Limb (tissue), 2 donors: ENCODE measurements at regions not wholly inside any gene's neighbourhood (a gene's known extent, or its start where the extent isn't known, plus 50 kb on each side); places are given as distances from the start of the nearest gene placed in this dataset.
"Not testable (repeated sequence)": the region's sequence is repeated elsewhere in the genome, so short reads cannot be mapped to it uniquely, and the experiment has no call there.

ENCODE experiments used
- DNase-seq, 2 donors: peaks; one replicate each; pipeline ENCODE4 v3.0.0-alpha.2; 2016; ENCODE audit errors: extremely low spot score in 2 of 2

GRCh38 chr2:89959729-89960378 lies 1268.4 kb downstream of the RPIA start:
- not testable (repeated sequence) for DNase-seq

- DNase-seq: not testable (repeated sequence)
These were observed 1269.1 kb downstream of the RPIA start for GRCh38 chr2:89960570-89960969.

- DNase-seq: not testable (repeated sequence)
These were observed 1277.1 kb downstream of the RPIA start for GRCh38 chr2:89968567-89968966.

- not testable (repeated sequence) for DNase-seq
These were observed 1277.7 kb downstream of the RPIA start for GRCh38 chr2:89969190-89969589.

GRCh38 chr2:89973849-89974248 lies 1282.4 kb downstream of the RPIA start:
- DNase-seq: not testable (repeated sequence)

GRCh38 chr2:89979826-89980537 lies 1288.5 kb downstream of the RPIA start:
- DNase-seq: not testable (repeated sequence)

GRCh38 chr2:89982246-89982645 lies 1290.8 kb downstream of the RPIA start:
- DNase-seq: not testable (repeated sequence)

GRCh38 chr2:89985650-89986049 lies 1294.2 kb downstream of the RPIA start:
- not testable (repeated sequence) for DNase-seq

- not testable (repeated sequence) for DNase-seq
These were observed 1295.1 kb downstream of the RPIA start for GRCh38 chr2:89986532-89986931.

GRCh38 chr2:89996779-89997178 lies 1305.3 kb downstream of the RPIA start:
- not testable (repeated sequence) for DNase-seq

- not testable (repeated sequence) for DNase-seq
These were observed 1313.1 kb downstream of the RPIA start for GRCh38 chr2:90004553-90004952.

GRCh38 chr2:90010442-90011100 lies 1319.1 kb downstream of the RPIA start:
- not testable (repeated sequence) for DNase-seq

GRCh38 chr2:90011101-90011443 lies 1319.6 kb downstream of the RPIA start:
- DNase-seq: not testable (repeated sequence)

GRCh38 chr2:90019908-90020307 lies 1328.4 kb downstream of the RPIA start:
- not testable (repeated sequence) for DNase-seq

- DNase-seq: not testable (repeated sequence)
These were observed 1329.8 kb downstream of the RPIA start for GRCh38 chr2:90021234-90021633.

GRCh38 chr2:90027231-90027643 lies 1335.8 kb downstream of the RPIA start:
- DNase-seq: not testable (repeated sequence)

- not testable (repeated sequence) for DNase-seq
These were observed 1337.1 kb downstream of the RPIA start for GRCh38 chr2:90028381-90029079.

- DNase-seq: not testable (repeated sequence)
These were observed 1337.6 kb downstream of the RPIA start for GRCh38 chr2:90029080-90029428.

GRCh38 chr2:90032269-90032668 lies 1340.8 kb downstream of the RPIA start:
- not testable (repeated sequence) for DNase-seq

- not testable (repeated sequence) for DNase-seq
These were observed 1344.9 kb downstream of the RPIA start for GRCh38 chr2:90036335-90036734.

GRCh38 chr2:90039093-90039492 lies 1347.6 kb downstream of the RPIA start:
- DNase-seq: not testable (repeated sequence)

- not testable (repeated sequence) for DNase-seq
These were observed 1356.3 kb downstream of the RPIA start for GRCh38 chr2:90047776-90048175.
